ENCODE measurements at regions not wholly inside any gene's neighbourhood (a gene's known extent, or its start where the extent isn't known, plus 50 kb on each side); places are given as distances from the start of the nearest gene placed in this dataset.
"Not testable (repeated sequence)": the region's sequence is repeated elsewhere in the genome, so short reads cannot be mapped to it uniquely, and the experiment has no call there.

GRCh38 chr6:118367314-118367713 is 180.8 kb upstream of the PLN start:
- DNase-seq, result no peak

DNA sequence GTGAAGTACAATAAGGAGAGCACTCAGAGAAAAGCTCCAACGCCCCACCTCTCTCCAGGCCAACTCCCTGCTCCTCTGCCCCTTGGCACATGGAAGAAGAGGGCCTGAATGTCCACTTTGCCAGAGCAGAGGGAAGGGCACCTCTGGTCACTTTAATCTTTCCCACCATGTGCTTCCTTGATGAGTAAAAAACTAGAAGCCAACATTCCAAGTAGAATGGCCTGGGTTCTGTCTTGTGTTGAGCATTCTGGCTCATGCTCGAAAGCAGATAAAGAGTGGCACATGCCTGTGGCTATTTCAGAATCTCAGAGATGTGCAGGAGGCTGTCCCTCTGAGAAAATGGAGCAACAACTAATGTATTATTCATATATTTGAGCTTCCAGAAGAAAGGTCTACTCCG is 177.4 kb upstream of the PLN start:
- DNase-seq, result no peak

GRCh38 chr6:118371955-118372354 is 176.1 kb upstream of the PLN start:
- no peak for DNase-seq

DNA sequence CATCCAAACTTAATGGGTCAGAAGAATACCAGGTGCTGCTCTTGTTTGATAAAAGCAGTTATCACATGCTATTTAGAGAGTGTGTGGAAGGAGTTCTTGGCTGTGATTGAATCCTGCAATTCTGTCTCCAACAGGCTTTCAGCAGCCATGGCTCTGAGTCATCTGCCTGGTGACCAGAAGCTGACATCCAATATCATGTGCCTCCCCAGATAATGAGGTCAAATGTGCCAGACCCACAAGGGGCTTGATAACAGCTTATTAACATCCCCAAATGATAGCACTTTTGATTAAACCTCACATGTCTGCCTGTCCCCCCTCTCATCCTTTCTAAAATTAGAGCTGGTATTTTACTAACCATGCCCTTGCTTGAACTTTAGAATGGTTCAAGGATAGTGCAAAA is 175.7 kb upstream of the PLN start:
- DNase-seq, result no peak

- DNase-seq, result peak; percentile 10
Measured at GRCh38 chr6:118377711-118378414, 170.2 kb upstream of the PLN start.

- not testable (repeated sequence) for DNase-seq
Measured at GRCh38 chr6:118380620-118381019, 167.5 kb upstream of the PLN start.

DNA sequence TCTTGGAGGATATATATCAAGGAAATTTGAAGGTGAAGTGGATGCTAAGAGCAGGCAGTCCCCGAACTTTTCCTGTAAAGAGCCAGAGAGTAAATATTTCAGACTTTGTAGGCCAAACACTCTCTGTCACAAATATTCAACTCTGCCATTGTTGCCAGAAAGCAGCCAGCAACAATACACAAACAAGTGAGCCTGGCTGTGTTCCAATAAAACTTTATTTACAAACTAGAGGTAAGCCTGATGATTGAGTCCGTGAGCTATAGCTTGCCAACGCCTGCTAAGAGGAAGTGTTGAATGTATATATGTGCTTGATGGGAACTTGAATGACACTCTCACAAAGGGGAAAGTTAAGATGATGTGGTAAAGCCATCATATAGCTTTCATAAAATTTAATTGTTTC is 166.0 kb upstream of the PLN start:
- no peak for DNase-seq

DNA sequence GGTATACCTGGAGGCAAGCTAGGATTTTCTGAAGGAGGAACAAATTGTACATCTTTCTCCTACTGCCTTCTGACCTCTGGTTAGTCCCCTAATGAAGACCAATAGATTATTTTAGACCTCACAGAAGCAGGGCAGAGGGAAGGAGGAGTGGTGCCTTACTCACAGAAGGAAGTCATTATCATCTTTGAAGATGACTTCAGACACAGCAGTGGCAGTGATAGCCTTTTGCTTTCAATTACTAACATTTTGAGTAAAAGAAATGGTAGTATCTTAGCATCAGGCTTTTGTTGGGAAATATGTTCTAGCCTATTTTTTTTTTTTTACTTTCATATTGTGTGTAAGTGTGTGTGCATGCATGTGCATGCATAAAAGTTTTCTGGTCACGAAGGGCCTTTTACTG is 164.2 kb upstream of the PLN start:
- DNase-seq, result no peak

DNA sequence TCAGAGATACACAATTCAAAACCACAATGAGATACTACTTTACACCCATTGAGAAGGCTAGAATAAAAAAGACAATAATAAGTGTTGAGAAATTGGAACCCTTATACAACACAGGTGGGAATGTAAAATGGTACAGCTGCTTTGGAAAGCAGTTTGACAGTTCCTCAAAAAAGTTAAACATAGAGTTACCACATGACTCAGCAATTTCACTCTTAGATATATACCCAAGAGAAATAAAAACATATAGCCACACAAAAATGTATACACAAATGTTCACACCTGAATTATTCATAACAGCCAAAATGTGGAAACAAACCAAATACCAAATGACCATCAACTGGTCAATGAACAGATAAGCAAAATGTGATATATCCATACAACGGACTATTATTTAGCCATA is 161.1 kb upstream of the PLN start:
- no peak for DNase-seq

GRCh38 chr6:118387921-118388701 is 160.0 kb upstream of the PLN start:
- no peak for DNase-seq

- DNase-seq, result no peak
Measured at GRCh38 chr6:118391086-118391485, 157.0 kb upstream of the PLN start.

DNA sequence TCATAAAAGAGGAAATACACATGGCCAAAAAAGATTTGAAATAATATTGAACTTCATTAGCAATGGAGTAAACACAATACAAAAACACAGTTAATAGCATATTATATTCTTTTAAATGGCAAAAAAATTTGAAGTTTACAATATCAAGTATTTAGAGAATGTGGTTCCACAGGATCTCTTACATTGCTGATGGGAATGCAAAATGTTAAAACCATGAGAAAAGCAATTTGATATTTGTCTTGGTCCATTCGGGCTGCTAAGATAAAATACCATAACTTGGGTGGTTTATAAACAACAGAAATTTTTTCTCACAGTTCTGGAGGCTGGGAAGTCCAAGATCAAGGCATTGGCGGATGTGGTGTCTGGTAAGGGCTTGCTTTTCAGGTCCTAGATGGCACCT is 154.0 kb upstream of the PLN start:
- DNase-seq, result no peak

DNA sequence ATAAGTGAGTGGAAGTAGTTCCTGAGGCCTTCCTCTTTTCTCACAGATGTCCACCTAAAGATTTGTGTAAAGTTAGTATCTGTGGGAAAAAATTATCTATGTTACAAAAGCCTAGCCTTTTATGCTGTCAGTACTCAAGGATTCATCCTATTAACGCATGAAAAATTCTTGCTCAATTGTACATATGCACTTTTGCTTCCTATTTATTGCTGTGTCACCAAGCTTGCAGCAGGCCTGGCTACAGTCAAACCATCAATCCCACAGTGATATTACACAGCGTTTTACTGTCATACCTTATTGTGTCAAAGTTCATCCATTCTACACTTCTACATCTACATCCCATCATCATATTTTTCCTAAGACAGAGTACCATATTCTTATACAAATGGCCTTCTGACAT is 151.1 kb upstream of the PLN start:
- DNase-seq, result no peak

DNA sequence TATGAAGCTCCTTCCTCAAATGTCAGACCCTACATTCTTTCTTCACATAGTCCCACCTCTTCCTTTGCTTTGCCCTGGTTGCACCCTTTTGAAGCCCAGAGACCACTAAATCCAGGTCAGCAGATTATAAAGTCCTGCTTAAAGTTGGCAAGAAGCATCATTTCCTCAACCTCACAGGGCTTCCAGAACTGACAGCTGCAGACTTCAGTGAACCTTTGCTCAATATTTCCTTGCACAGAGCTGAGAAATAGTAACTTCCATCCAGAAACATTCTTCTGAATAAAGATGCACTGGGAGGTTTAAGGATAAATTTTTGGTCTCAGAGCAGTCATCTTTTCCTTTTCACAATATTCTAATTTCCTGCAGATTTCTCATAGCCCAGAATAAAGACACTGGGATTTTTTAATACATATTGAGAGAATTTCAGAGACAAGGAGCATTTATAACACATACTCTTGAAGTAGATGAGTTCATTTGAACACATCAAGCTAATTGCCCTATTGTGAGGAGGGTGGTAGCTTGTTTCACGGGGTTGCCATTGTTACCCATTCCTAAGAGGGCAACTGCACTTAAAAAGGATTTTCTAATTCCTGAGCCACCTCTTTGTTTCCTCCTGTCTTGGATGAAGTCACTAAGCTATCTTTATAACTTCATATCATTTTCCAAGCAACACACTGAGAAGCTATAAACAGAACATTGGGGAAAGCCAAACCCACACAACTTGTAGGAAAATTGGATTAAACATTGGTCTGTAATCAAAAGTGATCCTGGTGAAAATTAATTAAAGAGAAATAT is 150.2 kb upstream of the PLN start:
- DNase-seq, result peak; percentile 46

DNA sequence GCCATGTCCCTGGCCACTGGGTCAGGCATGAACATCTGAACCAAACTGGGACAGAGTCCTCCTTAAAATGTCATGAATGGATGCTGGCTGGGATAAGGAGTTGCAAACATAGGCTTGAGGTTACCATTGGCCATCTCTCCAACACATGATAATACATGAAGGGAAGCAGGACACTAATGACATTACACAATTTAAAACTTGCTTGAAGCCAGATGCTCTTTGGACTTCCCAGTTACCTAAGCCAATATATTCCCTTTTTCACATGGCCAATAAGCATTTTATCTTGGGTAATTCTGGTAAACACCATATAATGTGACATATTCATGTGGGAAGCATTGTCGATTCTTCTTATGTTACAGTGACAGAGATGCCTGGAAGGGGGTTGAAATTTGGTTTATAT is 148.0 kb upstream of the PLN start:
- no peak for DNase-seq

GRCh38 chr6:118400582-118400981 is 147.5 kb upstream of the PLN start:
- DNase-seq, result no peak

DNA sequence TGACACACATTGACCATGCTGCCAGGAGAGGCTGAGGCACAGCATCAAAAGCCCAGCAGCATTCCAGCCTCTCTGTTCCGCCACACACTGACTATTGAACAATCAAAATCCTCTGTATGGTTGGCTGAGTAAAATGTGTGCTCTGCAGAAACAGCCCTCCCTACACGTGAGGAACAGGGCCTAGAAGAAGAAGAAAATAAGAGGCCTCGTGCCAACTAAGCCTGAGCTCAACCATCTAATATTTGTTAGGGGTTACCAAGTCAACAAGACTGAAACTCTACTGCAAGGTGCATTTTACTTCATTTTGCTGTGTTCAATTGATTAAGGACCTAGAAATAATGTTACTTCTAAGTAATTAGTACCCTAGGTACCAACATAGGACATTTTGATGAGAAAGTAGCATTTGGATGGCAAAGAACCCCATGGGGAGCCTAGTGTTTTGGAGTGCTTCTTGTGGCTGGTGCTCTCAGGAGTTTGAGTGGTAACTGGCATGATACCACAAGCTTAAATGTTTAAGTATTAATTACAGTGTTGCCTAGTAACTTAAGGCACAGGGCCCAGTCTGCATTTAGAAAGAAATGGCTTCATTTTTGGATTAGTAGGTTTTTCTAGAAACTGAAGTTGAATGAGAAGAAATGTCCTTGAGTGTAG is 146.6 kb upstream of the PLN start:
- DNase-seq, result no peak

DNA sequence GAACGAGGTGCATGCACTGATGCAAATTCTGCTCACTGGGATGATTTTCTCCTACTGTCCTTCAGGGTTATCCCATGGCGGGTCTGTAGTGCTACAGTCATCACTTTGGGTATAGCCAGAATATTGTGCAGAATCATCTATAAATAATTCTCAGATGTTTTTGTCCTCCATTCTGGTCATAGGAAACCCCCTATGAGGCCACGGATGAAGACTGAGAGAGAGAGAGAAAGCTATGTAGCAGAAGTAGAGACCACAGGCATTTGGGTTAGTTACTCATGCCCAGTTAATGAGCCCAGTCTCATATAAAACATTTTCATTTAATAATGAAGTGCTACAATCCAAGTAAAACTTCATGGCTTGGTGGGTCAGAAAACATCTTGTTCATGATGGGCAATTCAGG is 145.1 kb upstream of the PLN start:
- no peak for DNase-seq

GRCh38 chr6:118408863-118409262 is 139.2 kb upstream of the PLN start:
- no peak for DNase-seq

DNA sequence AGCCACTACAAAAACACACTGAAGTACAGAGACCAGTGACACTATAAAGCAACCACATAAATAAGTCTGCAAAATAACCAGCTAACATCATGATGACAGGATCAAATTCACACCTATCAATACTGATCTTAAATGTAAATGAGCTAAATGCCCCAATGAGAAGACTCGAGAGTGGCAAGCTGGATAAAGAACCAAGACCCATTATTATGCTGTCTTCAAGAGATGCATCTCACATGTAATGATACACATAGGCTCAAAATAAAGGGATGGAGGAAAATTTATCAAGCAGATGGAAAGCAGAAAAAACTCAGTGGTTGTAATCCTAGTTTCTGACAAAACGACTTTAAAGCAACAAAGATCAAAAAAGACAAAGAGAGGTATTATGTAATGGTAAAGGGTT is 138.1 kb upstream of the PLN start:
- DNase-seq, result no peak
